NOMO-1 treated with dmso at 0.1 percent for 144 hours (cell line): ENCODE measurements at regions not wholly inside any gene's neighbourhood (a gene's known extent, or its start where the extent isn't known, plus 50 kb on each side); places are given as distances from the start of the nearest gene placed in this dataset.
"Not testable (repeated sequence)": the region's sequence is repeated elsewhere in the genome, so short reads cannot be mapped to it uniquely, and the experiment has no call there.

Source experiments
- DNase-seq: peaks from one replicate; lab custom pipeline; 2025; ENCODE audit not compliant: unreplicated experiment; lab: John Stamatoyannopoulos, UW

DNA sequence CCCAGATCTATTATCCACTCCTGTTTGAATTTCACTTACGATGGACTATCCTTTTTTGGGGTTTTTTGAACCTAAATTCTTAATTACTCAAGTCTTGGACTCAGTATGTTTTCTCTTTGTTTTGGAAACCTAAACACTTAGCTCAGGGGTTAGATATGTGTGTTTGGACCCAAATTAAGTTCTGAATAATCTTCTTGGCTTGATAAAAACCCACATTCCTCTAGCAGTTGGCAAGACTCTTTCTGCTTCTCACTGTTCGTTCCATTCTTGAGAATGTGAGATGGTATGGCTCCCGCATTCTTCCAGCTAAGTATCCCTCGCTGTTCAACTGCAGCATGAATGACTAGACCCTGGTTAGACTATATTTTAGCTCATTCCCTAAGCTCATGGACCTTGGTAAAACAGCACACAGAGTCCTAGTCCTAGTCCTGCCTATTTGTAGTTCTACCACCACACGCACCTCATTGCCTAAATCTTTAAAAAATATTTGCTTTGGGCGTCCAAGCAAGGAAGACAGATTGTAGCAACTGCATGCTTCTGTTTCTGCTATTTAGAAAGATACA is 860.0 kb downstream of the RPS29 start:
- DNase-seq = no peak

DNA sequence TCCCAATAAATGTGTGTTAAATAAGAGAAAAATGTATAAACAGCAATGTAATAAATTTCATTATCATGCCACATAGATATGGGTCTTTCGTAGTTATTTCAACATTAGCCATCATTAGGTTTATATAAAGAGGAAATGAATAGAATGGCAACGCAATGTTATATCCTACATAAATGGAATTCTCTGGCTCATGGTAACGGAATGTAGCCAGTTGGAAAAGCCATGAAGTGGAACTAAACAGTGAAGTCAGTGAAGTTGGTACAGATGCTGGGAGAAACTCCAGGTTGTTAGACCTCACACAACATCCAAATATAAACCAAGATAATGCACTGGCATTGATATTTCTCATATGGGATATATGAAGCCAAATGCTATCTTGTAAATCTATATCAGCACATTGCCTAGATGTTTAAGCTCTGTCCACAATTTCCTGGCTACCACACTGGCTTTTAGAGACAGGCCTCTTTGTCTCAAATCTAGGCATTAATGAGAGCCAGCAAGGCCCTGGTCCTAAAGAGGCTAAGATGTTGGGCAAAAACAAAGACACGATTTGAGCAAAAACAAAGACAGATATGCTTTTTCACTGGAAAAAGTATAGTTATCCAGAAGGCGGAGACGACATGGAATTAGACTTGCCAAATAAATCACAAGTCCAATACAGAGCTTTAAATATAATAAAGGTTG is 861.0 kb downstream of the RPS29 start:
- no peak for DNase-seq

DNA sequence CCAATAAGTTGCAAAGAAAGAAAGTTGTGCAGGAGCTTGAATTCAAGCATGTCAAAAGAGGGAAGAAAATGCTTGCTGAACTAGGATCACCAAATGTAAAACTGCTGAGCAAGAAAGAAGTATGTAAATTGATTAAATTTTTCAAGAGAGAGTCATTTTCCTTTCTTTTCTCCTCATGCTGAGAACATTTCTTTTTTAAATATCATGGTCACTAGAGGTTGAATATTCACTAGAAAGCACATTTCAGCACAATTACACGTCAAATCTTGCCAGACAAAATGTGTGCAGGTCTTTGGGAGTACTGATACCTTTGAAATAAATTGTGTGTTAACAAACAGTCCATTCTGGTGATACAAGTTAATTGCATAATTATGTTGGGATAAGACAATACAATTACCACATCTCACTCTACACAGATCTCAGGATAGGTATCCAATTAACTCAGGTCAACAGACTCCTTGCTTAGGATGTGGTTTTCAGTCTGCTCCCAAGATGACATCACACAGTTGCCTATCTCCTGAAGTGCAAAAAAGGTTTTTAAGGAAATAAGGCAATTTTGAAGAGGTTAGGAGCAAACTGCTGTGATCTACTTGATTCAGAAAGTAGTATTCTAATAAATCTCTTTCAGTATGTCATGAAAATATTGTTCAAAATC is 862.2 kb downstream of the RPS29 start:
- DNase-seq = no peak

GRCh38 chr14:48714366-48714765 is 871.8 kb downstream of the RPS29 start:
- no peak for DNase-seq

DNA sequence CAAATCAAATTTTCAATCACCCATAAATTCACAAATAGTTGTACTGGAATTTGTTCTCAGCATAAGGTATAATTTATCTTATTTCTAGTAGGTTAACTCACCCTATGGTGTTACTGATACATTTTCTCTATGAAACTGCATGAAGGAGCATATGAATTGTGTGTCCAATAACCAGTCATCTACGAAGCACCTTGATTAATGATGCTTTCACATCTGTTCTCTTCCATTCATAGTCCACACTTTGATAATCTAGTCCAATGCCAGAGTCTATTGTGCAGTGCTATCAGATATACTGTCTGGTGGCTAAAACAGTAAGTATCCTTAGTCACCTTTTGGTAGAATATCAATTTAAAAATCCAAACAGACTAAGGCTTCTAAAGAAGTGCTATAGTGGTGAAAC is 876.0 kb downstream of the RPS29 start:
- DNase-seq = no peak

GRCh38 chr14:48709277-48709785 is 876.8 kb downstream of the RPS29 start:
- no peak for DNase-seq

- DNase-seq = no peak
Measured at GRCh38 chr14:48704639-48705038, 881.5 kb downstream of the RPS29 start.

DNA sequence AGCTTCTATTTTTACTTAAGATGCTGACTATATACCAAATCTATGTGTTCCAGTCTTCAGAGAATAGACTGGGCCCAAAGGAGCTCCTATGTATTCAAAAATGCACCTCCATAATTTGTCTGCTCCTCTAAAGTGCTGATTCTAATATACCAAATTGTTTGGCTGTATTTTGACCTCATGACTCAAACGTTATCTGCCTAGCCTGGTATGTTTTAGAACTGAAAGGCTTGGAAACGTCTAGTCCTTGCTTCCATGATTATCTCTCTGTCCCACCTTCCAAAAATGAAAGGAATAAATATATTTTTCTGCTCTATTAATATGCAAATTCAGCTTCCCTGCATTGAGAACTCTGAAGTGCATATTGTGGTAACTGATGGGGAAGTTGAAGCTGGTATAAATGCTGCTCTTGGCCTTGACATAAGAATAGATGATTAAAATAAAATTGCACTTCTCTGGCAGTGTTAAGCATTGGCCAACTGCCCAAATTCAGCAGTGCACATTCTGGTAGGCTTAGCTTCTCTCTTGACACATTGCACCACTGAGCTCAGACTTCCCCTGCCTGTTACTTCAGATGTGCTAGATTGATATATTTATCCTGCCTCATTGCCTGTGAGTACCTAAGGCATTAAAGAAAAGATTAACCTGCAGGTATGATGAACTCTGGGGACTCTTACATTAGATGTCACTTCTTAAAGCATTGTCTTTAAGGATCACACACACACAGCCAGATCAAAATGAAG is 882.3 kb downstream of the RPS29 start:
- DNase-seq = no peak

DNA sequence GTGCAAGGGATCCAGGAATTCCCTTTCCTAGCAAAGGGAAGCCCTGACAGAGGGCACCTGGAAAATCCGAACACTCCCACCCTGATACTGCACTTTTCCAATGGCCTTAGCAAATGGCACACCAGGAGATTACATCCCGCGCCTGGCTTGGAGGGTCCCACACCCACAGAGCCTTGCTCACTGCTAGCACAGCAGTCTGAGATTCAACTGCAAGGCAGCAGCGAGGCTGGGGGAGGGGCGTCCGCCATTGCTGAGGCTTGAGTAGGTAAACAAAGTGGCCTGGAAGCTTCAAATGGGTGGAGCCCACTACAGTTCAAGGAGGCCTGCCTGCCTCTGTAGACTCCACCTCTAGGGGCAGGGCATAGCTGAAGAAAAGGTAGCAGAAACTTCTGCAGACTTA is 888.8 kb downstream of the RPS29 start:
- not testable (repeated sequence) for DNase-seq

DNA sequence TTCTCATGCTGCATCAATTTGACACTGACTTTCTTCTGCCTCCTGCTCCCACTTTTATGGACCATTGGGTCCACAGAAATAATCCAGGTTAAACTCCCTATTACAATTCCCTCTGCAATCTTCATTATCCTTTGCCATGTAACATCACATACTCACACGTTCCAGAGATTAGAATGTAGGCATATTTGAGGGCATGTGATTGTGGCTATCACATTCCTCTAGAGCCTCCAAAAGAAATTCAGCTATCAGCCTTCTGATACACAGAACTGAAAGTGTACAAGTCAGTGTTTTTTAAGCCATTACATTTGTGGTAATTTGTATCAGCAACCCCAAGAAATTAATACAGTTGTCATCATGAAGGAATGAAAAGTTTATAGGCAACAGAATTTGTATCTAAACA is 892.4 kb downstream of the RPS29 start:
- no peak for DNase-seq

- no peak for DNase-seq
Measured at GRCh38 chr14:48690349-48690748, 895.8 kb downstream of the RPS29 start.

DNA sequence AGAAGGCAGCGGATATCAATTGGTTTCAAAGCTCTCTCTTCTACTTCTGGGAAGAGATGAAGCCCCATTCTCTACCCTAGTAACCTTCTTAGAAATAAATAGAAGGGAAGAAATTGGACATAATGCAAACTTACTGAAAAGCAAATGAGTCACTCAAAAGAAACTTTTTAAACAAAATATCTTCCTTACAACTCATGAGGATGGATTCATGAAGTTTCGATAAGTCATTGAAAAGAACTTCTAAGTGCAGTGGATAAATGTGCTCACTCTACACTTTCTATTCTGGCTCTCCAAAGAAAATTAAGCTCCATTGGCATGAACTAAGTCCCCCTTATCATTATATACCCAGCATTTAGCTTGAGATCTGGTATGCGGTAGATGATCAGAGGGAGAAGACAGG is 899.5 kb downstream of the RPS29 start:
- DNase-seq = no peak

DNA sequence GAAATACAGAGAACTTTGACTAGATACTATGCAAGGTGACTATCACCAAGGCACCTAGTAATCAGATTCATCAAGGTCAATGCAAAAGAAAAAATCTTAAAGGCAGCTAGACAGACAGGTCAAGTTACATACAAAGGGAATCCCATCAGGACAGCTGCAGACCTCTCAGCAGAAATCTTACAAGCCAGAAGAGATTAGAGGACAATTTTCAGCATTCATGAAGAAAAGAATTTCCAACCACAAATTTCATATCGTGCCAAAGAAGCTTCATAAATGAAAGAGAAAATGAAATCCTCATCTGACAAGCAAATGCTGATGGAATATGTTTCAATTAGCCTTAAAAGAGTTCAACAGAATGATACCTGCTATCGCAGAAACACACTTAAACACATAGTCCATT is 913.7 kb downstream of the RPS29 start:
- DNase-seq = no peak

DNA sequence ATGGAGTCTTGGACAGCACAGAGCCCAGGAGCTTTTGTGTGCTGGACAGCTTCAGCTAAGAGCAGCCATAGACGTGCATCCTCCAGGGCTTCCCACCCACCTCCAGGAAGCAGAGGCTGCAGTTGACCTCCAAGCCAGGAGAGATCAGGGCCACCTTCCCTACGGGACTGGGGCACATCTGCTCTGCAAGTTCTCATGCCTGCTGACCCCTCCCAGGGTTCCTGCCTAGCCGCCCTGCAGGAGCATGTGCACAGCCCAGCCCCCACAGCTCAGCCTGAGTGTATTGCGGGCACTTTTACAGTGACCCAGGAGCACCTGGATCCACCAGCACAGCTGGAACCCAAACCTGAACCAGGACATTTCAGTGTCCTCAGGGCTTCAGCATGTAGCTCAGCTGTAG is 915.2 kb downstream of the RPS29 start:
- DNase-seq = no peak

- DNase-seq = no peak
Measured at GRCh38 chr14:48665077-48665784, 920.9 kb downstream of the RPS29 start.

GRCh38 chr14:48643241-48643640 is 942.9 kb downstream of the RPS29 start:
- no peak for DNase-seq

- no peak for DNase-seq
Measured at GRCh38 chr14:48628870-48629269, 953.5 kb upstream of the MDGA2 start.

DNA sequence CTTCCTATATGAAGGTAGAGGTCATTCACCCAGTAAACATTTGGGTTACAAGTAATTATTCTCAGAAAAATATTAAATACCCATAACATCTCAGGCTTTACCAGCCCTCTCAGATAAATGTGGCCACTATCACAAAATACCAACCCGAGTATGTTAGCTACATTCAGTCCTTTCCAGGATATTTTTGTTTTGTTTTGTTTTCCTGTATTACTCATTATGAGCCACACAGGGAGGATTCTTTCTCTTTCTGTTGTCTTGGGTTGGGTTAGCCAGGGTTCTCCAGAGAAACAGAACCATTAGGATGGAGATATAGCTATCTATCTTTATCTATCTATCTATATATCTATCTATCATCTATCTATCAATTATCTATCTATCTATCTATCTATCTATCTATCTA is 947.6 kb upstream of the MDGA2 start:
- DNase-seq = no peak

GRCh38 chr14:48618057-48618456 is 942.7 kb upstream of the MDGA2 start:
- DNase-seq = no peak

GRCh38 chr14:48616931-48617330 is 941.5 kb upstream of the MDGA2 start:
- DNase-seq = no peak

DNA sequence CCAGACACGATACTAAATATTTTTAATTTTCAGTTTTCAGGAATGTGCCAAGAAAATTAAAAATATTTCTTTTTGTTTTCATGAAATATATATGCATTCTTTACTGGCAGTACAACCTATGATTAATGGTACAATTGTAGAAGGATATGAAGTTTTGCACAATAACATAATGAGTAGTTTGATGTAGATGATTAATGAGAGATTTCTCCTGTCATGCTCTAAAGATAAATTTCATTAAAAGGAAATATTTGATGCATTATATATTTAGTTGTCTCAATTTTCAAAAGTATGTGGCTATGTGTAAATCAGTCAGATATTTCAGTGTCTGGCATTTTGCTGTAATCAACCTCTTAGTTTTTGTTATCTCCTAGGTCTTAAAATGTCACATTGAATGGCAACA is 940.2 kb upstream of the MDGA2 start:
- no peak for DNase-seq
